ENCODE measurements at regions not wholly inside any gene's neighbourhood (a gene's known extent, or its start where the extent isn't known, plus 50 kb on each side); places are given as distances from the start of the nearest gene placed in this dataset.

DNA sequence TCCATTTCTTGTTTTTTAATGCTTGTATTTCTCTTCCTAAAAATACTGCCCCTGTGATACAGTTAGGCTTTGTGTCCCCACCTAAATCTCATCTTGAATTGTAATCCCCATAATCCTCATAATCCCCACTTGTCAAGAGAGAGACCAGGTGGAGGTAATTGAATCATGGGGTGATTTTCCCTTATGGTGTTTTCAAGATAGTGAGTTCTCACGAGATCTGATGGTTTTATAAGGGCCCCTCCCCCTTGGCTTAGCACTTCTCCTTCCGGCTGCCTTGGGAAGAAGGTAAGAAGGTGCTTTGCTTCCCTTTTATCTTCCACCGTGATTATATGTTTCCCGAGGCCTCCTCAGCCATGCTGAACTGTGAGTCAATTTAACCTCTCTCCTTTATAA is 227.4 kb downstream of the MAN2A1 start:
- no peak for DNase-seq

DNA sequence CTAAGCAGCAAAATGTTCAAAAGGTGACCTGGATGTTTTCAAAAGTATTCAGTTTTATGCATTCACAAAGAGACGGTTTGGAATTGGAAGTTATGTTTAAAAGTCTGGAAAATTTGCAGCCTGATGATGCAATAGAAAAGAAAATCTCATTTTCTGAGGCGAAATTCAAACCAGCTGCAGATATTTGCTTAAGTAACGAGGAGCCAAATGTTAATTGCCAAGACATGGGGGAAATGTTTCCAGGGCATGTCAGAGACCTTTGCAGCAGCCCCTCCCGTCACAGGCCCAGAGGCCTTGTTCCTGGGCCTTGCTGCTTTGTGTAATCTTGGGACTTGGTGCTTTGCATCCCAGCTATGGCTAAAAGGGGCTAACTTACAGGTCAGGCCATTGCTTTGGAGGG is 228.2 kb downstream of the MAN2A1 start:
- DNase-seq, result no peak

DNA sequence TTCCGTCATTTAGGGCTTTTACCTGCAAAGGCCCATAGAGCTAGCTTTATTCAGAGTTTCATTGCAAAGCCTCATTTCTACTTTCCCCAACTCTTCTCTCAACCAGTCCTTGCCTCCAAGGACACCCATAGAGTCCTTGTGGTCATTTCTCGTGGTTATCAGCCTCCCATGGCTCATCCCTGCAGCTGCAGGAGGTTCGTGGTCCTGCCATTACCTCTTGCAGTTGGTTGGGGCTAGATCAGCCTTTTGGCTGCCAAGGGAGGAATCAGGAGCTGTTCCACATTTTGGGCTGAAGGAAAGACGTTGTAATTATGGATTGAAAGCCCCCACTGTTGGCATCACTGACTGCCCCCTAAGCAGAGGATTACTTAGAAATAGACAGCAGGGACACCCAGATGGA is 231.0 kb downstream of the MAN2A1 start:
- no peak for DNase-seq

- DNase-seq, result no peak
These were observed 232.1 kb downstream of the MAN2A1 start for GRCh38 chr5:109921735-109922380.

- no peak for DNase-seq
These were observed 232.8 kb downstream of the MAN2A1 start for GRCh38 chr5:109922381-109922995.

DNA sequence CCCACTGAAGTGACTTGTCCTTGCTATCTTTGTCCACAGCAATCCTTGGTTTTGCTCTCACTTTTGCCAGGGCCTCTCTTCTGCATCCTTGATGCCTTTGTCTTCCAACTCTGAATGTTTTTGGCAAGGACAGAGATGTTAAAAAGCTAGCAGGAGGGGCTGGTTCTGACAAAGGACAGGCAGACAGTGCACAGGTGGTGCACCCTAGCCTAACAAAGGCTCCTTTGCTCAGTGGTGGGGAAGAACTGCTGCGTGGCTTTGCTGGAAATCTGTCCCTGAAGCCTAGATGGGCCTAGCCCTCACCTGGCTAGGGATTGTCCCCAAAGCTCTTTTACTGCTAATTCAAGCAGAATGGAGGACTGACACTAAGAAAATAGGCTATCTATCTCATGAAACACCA is 233.5 kb downstream of the MAN2A1 start:
- no peak for DNase-seq

- DNase-seq, result no peak
These were observed 234.7 kb downstream of the MAN2A1 start for GRCh38 chr5:109924237-109925107.

GRCh38 chr5:109927639-109928038 is 237.9 kb downstream of the MAN2A1 start:
- DNase-seq, result no peak

DNA sequence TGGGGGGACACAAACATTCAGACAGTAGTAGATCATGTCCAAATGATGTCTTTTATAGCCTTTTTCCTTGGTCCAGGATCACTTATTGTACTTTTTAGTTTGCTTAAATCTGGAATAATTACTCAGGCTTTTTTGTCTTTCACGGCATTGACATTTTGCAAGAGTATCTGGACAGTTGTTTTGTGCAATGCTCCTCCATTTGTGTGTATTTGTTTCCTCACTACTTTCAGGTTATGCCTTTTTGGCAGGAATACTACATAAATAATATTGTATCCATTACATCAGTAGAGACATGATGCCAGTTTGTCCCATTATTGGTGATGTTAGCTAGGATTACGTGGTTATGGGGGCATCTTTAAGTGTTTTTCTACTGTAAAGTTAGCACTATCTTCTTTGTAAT is 238.3 kb downstream of the MAN2A1 start:
- DNase-seq, result no peak

DNA sequence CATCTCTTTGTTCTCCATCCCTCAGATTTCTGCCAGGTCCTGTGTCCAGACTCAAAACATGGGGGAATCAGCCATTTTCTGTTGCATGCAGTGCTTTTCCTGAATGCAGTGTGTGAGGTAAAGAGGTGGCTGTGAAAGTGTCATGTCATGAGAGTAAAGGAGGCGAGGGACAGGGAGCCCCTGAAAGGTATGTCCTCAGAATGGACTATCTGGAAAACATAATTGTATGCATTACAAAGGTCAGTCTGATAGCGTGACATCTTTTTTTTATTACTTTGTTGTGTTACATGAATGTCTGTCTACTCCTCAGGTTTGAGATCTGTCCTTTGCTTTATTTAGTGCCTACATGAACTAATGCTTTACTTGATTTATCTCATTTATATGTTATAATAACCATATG is 239.1 kb downstream of the MAN2A1 start:
- no peak for DNase-seq

DNA sequence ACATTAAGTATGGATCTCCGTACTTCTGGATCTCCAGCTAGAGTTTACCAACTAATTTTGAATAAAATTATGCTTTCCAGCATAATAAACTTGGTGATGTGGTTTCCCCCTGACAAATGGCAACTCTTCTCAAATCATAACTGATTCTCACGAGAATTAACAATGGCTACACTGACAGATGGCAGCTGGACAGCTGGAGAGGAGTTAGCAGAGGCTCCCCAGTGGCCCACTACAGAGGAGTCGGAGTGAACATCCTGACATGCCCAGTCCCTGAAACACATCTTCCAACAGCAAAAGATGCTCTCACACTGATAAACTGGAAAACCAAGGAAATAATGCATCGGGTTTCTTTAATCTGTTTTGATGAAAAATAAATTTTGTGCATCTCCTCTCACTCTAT is 239.6 kb downstream of the MAN2A1 start:
- no peak for DNase-seq

DNA sequence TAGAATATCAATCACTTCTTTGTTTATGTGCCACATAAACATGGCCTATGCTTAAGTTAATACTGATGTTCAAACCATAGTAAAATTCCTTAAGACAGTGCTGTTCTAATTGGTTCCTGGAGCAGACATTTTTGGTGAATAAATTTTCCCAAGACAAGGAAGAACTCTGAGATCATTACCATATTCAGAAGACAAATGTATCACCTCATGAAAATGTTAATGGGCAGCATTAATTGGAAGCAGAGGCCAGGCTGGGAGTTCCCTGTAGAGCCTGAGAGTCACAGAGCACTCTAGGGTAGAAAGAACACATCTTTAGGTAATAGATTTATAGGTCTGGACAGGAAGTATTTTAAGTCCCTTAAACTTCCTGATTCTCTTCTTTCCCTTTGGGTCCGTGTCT is 240.2 kb downstream of the MAN2A1 start:
- no peak for DNase-seq

DNA sequence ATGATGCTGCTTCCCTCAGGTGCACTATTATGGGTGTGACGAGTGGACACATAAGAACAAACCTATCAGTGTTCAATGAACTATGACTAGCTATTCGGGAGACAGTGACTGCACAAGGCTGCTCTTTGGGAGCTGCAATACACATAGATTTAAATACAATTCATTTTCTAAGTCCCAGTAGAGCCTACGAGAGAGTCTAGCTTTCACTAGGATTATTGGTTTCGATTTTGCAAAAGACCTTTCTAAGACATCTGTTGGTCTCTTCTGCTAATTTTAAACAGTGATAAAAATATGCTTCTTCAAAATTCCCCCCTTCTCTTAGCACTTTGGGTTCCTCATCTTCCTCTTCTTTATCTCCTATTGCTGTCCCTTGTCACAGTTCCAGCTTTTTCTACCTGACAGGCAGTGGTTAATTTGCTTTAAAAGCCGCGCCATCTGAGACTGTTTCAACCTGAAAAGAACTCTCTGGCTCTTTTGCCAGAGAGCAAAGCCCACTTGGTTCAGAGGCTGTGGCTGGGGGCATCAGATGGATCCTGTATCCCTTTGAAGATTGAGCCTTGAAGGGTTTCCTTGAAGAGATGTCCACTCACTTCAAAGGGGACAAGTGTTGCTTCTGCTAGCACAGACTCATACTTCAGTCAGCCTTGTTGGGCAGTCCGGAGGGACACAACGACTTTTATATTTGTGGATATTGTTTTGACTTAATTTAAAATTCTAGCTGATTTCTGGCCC is 241.5 kb downstream of the MAN2A1 start:
- no peak for DNase-seq

GRCh38 chr5:109935833-109936490 is 246.2 kb downstream of the MAN2A1 start:
- DNase-seq, result no peak

DNA sequence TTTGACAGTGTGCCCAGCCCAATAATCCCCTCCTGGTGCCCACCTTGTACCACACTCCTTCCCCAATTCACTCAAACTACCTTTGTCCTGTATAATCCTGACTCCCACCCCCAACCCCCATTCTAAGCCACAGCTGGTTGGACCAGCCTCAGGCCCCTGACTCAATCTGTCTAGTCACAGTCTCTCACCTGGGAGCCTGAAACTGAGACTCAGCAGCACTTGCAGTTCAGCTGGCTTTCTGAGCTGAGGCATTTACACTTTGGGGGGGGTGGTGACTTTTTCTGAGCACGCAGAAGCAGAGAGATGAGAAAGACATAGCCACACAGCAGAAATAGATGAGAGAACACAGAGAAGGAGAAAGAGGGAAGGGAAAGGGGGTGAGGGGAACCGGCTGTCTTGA is 247.3 kb downstream of the MAN2A1 start:
- DNase-seq, result no peak

DNA sequence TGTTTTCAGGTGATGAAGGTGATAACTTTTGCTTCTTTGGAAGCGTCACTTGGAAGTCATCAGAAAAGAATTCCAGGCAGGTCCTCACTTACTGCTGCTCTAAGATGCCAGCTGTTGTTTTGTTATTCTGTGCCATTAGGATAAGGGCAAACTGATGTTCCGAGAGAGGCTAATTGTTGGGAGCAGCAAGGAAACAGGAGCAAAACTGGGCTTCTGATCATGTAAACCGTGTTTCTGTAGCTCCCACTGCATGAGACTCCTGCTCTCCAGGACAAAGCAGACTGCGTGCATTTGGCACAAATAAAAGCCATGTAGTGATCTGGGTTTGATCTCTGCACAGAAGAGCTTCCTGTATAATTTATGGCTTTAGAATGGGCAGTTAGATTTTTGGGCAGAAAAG is 248.2 kb downstream of the MAN2A1 start:
- no peak for DNase-seq

DNA sequence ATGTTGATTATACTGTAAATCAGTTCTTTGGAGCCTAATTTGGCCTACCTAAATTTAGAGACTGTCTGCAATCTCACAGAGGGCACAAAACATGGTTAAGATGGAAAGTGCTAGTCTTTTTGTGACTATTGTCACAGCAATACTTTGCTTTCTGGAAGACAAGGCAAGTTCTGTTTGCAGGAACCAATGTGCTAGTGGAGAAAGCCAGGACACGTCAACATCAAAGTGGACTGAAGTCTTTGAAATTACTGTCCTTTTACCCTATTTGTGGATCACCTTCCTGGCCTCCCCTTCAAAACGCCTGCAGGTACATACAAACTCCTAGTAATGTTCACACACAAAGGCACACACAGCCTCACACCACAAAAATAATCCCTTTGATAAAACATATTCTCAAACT is 248.7 kb downstream of the MAN2A1 start:
- DNase-seq, result no peak

DNA sequence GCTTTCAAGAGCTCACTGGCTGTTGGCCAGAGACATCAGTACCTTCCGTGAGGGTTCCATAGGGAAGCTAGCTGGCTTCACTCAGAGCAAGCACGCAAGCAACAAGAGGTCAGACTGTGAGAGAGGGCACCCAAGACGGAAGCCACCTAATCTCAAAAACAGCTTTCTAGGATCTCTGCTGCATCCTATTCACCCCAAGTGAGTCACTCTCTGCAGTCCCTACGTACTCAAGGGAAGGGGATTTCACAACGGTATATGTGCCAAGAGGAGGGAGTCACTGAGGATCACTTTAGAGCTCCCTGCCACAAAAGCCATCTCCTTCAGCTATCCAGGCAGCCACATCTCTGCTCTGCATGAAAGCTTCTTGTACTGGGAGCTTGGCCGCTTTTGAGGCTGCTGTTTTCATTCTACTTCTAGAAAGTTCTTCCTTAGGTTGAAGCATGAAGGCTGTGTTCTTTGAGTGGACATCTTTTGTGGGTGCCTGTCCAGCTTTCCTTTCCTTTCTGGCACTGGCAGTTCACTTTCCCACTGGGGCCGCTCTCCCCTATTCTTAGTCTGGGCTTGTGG is 249.5 kb downstream of the MAN2A1 start:
- DNase-seq, result no peak

DNA sequence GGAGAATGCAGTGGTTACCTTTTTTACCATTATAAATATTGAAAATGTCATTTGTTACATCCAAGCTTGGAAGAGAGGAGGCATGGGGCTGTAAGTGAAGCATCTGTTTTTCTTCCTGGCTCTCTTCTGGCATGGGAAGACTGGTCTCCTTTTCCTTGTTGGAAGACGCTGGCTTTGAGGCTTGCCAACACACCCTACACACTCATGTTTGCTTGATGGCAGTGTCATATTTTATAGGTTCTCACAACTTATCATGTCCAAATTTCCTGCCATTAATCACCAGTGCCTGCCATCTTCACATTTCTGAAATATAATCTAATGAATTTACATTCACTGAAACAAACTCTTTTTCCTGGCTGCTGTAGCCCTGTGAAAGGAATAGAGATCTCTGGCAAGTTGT is 252.9 kb downstream of the MAN2A1 start:
- DNase-seq, result no peak

DNA sequence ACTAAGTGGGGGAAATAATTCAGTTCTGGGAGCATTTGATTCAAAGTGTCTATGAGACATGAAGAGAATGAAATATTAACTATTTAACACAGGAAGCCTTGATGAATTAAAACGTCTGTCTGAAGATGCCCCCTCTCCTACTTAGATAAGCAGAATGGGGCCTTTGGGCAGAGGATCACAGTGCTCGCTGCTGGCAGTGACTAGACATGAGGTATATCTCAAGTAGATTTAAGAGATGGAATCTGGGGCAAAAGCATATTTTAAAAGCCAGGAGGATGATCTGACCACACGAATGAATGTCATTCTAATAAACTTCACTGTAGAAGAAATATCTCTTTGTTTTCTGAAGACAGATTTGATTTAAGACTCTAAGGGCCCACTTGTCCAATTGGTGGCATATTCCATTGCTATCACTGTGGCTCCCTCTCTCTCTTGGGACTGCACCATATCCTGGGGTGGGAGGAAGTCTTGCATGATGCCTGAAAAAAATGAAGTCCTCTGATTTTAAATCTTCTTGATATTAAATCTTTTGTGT is 254.0 kb downstream of the MAN2A1 start:
- no peak for DNase-seq

DNA sequence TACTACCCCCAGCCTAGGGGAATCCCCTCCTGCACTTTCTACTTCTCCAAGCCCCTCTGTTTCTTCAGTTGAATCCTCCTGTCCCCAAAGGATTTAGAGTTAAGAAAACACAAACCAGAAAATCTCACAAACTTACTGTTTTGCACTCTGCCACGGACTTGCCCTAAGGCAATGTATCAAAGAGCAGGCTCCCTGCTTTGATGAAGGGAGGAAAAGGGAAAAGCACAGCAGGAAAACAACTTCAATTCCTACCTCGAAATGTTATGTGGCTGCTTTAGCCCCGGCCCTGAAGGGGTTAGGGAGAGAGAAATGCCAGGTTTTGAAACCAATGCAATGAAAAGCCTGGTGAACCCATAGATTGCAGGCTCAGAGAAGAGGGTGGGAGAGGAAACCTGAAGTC is 254.7 kb downstream of the MAN2A1 start:
- DNase-seq, result no peak

DNA sequence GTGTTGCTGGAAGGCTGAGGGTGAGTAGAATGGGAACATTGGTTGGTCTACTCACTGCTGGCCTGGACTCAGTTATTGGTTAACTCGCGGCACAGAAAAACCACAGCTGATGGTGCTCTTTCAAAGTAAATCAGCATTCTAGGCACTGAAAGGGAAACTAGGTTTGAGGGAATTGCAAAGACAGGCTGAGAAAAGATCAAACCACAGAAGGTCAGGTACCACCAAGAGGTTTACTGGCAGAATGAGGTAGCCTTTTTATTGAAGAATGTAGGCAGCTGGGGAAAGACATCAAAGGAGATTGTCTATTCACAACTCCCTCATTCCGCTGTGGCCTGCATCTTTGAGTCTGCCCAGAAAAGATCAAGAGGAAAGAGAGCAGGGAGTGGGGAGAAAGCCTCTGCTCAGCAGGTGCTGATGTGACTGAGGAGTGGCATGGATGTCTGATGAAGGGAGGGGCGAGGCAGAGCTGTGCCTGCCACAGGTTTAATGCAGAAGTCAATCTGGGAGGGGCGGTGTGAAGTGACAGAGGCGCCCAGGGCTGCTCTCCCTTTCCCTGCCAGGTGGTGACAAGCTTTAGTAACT is 255.5 kb downstream of the MAN2A1 start:
- no peak for DNase-seq

All from NCI-H526 treated with DMSO at 0.1 percent for 48 hours (cell line).